NOMO-1 treated with DMSO at 0.1 percent for 48 hours (cell line): ENCODE measurements at regions not wholly inside any gene's neighbourhood (a gene's known extent, or its start where the extent isn't known, plus 50 kb on each side); places are given as distances from the start of the nearest gene placed in this dataset.

Source experiments
- DNase-seq: peaks from one replicate; lab custom pipeline; 2025; ENCODE audit not compliant: unreplicated experiment; lab: John Stamatoyannopoulos, UW

DNA sequence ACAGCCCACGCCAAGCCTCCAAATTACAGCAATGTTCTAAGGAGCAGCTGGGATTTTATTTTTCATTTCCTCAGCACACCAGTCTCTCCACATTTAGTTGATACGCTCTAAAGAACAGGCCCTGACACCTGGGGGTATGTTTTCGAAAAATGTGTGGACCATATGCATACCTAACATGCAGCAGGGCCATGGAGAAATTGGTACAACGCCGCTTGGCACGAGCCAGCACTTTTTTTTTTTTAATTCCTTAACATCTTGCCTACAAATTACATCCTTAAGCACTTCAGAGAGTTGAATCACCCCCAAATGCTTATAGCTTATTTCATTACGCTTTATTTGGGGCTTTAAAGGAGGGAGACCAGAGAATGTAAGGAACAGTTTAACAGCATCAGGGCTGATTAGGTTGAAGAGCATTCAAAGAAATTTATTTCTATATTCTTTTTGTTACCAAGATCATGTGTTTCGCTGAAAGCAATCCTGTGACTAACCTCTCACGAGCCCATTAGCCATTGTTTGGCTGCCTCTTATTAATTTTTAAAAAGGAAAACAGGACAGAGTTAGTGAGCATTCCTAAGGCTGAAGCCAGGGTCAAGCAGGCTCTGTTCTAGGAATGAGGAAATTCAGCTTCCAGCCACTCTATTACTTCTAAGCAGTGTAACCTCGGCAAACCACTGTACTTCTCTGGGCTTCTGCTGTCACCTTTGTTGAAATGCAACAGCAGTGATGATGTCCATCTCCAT, 173.8 kb downstream of the ACTL7B start:
- no peak for DNase-seq

DNA sequence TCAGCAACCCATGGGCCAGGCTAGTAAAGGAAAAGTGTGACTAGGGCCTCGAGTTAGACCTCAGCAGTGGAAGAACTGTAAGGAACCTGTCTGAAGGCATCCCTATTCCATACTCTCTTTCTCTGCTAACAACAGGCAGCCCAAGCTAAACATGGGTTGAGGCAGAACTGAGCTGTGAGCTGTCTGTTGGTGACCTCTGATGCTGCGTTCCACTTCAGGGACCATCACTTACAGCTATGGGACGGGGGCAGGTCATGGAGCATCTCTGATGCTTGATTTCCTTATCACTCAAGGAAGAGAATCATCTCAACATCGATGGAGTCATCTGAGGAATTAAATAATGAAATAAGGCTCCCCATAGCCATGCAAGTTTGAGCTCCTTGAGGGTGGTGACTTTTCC, 174.8 kb downstream of the ACTL7B start:
- DNase-seq: no peak

DNA sequence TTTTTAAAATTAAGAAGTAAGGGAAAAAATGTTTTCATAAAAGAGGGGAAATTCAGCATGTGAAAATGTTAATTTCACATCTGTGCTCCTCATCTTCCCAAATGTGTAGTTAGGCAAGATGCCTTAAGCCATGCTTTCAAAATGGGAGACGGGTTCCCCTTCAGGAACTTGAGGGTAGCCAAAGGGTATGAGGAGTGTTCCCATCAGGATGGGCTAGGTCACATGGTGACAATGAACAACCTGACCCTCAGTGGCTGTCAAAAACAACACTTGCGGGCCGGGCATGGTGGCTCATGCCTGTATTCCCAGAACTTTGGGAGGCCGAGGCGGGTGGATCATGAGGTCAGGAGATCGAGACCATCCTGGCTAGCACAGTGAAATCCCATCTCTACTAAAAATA, 178.0 kb downstream of the ACTL7B start:
- no peak for DNase-seq

DNA sequence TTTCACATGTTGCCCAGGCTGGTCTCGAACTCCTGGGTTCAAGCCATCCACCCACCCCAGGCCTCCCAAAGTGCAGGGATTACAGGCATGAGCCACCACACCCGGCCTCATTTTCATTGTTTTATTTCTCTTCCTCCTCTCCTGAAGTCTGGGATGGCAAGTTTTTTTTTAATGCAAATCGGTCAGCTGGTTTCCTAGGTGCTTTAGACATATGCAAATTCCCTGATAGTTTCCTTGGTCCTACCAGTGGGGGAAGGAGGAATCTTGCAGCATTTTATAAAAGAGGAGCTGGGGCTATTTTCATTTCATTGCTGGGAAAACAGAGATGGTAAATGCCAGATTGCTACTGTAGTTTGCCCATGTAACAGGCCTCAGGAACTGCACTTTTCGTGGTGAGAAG, 179.4 kb downstream of the ACTL7B start:
- no peak for DNase-seq

DNA sequence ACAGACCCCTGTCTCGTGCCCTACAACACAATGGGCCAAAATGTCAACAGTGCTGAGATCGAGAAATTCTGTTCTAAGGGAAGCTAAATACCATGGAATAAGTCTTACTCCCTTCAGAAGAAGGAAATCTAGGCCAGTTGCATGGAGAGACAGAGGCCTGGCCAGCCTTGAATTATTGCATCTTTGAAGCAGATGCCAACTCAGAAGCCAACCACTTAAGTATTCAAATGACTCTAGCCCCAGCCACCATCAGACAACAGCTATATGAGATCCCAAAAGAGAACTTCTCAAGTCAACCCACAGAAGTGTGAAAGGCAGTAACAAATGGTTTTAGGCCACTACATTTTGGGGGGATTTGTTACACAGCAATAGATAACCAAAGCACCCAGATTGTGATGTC, 180.1 kb downstream of the ACTL7B start:
- DNase-seq: no peak

DNA sequence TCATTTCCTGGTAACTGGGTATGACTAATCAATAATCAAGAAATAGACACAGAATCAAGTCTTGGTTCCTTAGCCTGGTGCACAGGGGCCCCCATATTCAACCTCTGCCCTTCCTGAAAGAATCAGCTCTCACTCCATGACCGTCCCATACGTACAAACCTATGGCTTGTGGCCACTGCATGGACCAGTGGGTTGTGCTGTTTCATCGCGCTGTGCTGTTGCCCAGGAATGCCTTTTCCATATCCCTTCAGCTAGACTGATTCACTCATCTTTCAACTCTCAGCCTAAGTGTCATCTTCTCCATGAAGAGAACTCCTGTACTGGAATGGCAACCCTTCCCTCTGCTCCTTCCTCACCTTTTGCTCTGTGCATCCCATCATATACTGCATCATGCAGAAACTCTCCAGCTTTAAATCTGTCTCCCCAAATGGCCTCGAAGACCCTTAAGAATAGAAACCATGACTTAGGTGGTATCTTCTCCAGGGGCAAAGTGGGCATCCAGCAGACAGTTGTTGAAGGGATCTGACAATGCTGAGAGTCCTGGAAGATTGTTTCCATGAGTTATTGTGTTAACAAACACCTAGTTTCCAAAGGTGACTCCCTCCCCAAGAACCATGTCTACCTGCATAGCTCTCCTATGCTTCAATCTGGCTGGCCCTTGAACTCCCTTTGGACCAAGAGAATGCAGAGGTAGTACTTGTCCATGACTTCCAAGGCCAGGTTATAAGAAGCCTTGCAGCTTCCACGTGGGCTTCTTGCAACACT, 180.8 kb downstream of the ACTL7B start:
- no peak for DNase-seq

DNA sequence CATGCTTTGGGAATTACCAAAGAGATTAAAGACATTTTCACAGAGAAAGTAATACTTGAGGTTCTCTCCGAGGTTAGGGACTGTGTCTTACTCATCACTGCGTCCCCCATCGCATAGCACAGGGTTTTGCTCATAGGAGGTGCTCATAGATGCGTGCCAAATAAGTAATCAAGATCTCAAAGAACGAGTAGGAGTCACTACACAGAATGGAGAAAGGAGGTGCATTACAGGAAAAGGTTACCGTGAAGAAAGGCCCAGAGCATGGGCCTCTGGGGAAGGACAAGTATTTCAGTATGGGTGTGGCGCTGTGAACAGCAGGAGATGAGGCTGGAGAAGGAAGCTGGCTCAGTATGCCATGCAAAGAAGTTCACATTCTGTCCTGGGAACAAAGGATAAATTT, 182.4 kb downstream of the ACTL7B start:
- DNase-seq: no peak

DNA sequence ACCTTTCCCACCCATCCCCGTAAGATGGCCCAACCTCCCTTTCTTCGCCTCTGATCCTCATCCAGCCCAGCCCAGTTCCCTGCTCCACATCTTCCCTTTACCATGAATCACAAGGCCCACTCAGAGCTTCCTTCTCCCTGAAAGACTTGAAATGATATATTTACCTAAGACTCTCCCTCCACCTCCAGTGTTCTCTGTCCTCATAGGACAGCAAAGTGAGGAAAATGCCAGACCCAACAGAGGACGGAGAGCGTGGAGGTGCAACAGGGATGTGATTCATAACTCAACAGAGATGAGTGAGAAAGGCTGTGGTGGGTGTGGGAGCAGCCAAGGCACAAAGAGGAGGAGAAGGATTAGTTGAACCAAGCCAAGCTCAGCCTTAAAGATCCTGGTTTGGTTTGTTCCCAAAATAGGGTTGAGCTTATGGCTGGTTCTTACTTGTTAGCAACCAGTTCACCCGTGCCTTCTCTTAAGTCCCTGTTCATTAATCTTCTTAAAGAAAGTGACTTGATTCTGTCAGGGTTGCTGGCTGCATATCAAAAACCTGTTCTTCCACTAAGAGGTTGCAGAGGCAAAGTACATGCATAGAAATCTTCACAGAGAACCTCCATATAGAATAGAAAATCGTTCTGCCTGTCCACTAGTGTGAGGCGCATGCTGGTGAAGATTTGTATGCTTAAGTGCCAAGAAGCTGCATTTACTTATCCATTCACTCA, 183.2 kb downstream of the ACTL7B start:
- no peak for DNase-seq

DNA sequence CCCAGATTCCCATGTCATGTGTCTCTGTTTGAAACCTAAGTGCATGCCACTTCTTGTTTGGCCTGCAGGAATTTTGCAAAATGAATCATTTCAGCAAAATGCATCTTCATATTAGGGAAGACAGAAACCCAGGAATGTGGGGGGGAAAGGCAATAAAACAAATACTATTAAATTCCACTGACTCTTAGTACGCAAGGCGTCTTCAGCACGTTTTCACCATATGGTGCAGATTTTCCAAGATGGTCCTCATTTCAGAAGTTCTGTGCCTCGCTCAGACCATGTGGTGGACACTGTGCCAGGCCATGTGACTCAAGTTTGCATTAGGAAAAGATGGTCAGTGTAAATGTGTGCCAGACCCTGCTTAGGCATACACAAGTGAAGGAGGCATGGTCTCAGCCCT, 184.0 kb downstream of the ACTL7B start:
- DNase-seq: no peak

DNA sequence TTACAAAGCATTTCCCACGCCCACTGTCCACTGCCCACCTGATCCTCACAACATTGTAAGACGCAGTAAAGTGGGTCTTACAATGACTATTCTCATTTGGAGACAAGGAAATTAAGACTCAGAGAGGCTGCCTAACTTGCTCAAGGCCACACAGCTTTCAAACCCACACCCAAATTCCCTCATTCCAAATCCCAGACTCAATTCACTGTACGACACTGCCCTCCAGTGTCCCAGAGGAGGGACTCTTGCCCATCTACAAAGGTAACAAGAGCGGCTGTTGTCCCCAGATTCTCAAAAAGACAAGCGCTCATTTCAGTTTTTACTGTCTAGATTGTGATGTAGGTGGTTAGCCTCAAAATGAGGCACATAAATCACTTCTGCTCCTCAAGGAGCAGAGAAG, 184.6 kb downstream of the ACTL7B start:
- DNase-seq: peak; percentile 31

DNA sequence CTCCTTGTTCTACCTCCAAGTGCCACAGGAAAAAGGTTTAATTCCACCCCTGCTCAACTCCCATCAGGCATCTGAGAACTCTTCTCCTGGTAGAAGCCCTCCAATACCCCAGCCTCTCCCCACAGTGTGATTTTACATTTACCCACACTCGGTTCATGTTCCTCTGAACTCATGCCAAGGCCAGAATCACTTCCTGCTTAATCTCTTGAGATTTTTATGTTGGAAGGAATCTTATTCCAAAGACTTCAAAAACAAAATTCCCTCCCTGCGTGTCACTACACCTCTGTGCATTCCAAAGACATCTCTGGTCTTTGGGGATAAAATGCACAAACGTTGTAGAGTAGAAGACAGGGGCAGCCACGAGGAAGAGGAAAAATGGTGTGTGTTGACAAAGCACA, 186.8 kb downstream of the ACTL7B start:
- no peak for DNase-seq

DNA sequence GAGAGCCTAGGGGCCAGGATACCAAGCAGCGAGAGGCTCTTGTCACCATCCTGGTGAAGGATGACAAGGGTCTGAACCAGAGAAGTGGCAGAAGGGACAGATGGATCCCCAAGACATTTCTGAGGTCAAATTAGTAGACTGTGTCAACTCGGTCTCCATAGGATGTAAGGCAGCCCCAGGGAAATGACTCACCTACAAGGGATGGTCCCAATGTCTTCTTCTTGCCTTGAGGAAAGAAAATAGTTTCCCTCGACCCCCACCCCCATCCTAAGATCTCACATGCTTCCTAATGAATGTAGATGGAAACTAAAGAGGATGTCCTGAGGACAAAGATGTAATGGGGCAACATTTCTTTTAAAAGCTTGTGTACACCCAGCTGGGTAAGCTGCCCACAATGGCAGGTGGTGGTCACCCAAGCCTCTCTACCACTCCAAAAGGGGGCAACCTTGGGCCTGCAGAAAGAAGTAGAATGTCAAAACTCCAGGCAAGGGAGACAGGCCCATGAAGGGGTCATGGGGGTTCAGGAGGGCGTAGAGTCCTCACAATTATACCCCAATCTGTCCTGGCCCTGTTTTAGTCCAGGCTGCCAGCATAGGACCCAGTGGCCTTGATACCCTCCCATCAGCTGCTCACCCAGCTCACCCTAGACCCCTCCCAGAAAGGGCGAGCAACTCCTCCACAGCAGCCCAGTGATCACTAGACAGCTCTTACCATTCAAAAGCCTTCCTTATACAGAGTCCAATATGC, 187.4 kb downstream of the ACTL7B start:
- DNase-seq: no peak

DNA sequence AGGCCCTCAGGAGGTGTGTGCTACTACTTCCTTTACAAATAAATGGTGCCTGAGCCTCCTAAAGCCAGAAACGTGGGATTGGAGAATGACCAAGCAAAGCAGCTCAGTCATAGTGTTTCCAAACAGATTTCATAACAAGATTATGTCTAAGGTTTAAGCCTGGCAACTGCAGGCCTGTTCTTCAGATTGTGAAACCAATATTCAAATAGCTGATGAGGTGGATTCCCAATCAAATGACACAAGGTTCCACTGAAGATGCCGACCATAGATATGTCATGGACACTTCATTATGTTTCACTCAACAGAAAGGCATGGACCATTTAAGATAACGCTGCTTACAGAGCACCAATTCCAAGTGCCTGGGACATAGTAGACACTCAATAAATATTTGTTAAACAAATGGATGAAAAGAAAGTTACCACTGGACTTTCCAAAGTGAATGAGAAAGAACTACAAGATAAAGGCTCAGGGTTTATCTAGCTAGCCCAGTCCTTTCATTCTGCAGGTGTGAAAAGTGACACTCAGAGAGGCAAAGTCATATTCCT, 189.5 kb downstream of the ACTL7B start:
- peak; percentile 17 for DNase-seq

DNA sequence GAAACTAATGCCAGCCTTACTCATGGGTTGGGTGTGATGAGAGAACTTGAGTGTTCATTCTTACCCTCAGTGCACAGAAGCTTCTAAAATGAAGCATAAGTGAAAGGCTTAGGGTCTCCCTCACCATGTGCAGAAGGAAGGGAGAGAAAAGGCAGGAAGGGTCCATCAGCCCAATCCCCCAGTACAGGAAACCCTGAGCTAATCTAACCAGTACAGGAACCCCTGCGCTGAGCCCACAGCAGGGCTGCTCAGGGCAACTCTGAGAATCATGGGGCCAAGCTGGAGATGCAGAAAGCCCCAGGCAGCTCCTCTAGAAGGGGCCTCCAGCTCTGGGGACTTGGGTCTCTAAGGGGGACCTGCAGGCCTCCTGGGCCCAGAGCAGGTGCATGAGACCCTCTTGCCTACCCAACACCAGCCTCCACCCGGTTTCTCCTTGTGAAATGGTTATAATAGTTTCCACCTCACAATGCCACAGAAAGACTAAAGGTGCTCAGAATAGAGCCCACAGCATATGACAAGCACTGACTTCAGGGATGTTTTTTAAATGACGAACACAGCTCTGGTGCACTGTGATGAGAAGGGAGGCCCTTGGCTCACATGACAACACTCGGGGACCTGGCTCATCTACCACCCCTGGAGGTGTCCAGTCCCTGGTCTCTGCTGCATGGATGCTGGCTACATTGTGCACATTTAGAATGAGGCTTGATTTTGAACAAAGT, 190.1 kb downstream of the ACTL7B start:
- DNase-seq: no peak

DNA sequence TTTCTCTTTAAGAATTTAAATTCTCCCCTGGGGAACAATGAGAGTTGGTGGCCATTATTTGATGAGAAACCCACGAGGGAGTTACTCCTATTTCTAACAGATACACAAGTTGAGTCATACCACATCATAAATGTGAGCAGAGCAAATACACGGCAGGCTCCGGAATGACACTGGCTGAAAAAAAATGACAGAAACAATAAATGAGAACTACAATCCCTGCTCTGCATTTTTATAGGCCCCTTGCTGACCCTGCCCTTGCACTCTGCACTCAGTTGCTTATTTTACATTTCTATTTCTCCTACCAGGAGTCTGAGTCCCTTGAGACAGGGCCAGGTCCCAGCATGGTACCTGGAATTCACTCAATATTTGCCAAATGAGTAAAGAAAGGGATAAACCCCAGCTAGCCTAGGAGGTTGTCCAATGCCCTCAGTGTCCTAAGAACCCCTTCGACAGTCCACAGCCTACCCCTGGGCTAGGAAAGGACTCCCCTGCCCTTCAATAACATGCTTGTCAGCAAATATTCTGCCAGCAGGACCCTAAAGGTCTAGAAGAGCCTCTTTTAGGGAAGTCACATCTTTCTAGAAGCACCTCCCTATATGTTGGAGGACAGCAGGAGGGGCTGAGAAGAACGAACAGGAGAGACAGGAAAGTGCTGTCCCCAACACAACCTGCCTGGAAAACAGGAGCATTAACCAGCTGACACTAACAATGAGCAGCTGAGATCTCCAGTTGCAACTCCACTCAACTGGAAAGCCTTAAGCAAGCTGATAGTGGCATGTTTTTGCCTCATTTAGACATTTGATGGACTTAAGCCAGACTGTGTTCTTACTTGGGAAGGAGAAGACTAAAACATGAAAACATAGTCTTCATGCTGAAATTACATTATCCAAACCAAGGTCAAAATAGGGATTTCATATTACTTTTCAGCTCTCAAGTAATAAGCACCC, 191.2 kb downstream of the ACTL7B start:
- no peak for DNase-seq

DNA sequence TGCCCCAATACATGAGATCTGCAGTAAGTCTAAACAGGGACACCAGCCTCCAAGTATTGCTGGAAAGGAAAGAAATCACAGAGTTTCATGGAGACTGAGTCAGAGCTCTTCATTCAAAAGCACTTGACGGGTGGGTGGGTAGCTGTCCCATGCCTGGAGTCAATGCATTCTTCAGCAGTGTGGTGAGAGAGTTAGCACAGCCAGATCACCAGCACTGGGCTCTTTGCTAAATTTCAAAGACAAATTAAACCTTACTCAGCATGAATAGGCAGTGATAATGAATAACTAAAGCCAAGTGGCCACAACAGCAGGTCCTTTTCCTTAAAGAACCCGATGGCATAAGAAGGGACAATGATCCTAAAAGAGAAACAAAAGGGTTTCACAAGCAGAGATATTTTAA, 192.4 kb downstream of the ACTL7B start:
- DNase-seq: no peak

DNA sequence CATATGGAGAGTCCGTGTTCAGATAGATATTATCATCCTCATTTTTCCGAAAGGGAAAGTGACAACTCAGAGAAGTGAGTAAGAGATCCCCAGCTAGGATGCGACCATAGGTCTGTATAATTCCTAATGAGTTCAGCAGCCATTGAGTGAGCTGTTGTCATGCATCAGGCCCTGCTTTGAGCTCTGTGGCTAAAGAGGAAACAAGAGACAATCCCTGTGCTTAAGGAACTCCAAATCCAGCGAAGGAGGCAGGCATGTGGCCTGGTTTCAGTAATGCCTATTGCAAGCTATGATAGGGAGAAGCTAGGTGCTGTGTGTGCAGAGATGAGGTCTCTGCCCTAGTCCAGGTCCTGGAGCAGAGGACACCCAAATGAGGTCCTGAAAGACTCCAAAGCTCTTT, 192.8 kb downstream of the ACTL7B start:
- no peak for DNase-seq

DNA sequence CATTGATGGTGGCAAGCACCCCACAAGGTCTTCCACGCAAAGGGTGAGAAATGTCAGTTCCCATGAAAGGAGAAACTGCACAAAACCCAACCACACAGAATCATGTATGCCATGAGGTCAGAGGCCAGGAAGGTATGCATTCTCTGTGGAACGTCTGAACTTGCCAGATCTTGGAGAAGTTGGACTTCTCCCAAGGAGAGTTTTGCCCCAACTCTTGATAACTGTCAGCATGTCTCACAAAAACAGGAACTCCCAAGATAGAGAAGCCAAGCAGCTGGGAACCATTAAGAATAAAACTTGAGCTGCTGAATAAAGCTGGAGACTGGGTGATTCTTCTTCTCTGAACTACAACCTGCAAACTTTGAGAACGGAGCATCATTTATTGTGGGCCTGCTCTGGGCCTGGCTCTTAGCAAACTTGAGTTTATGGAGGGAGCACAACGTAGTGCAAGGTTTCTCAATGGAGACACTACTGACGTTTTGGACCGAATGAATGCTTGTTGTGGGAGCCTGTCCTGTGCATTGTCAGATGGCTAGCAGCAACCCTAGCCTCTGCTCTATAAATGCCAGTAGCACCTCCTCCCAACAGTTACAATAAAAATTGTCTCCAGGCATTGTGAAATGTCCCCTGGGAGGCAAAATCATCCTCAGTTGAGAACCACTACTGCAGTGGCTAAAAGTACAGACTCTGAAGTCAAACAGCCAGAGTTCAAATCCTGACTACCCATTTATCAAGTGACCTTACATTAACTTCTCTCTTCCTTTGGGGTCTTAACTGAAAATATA, 193.5 kb downstream of the ACTL7B start:
- DNase-seq: peak; percentile 51

DNA sequence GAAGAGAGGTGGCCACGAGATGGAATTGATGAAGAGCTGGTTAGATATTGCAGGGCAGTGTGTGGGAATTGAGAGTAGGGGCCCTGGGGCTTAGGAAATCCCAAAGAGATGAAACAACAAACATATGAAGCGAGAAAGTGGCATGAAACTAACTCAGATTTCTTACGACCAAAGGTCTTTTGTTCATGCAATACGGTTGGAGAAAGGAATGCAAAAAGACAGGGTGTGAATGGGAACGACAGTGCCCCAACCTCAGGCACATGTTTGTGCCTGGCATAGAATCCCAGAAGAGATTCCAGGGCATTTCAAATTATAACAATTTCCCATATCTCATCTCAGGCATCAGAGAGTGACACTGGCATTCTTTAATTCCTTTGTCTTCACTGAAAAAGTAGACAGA, 199.2 kb downstream of the ACTL7B start:
- DNase-seq: no peak
